ENCODE measurements at regions not wholly inside any gene's neighbourhood (a gene's known extent, or its start where the extent isn't known, plus 50 kb on each side); places are given as distances from the start of the nearest gene placed in this dataset.

DNA sequence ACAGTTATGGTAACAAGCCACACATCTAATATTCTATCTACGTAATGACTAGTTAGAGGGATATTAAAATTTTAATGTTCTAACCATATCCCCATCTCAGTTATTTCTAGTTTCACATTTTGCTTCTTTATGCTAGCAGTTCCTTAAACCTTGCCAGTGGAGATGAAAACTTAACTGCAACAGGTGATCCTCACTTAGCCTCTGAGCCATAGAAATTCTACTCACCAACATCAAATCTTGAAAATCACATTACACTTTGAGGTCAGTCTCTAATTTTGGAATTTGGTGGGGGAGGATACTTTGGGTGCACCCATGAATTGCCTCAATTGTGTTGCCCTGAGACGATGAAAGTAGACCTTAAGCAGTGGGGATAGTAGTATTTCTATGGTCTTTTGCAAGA lies 256.4 kb downstream of the GATA3 start:
- Histone ChIP-seq H3K79me2 (no peaks in the 10 kb centered on the region), H3K27me3 (peaks cover 3% of the 10 kb centered on the region), H4K20me1 (ENCODE audit: insufficient read depth, poor library complexity, severe bottlenecking) (no peaks in the 10 kb centered on the region), H3K4me2 (no peak overlapping the region), H2AFZ (no peak overlapping the region), H3K4me3 (no peak overlapping the region), H3K9me3 (ENCODE audit: low read depth) (no peaks in the 10 kb centered on the region), H3K27ac (no peak overlapping the region), H3K36me3 (replicated peaks; ENCODE audit: insufficient read depth, low read depth) (no peaks in the 10 kb centered on the region), H3K9me2 (replicated peaks; ENCODE audit: insufficient read depth) (no peaks in the 10 kb centered on the region), H3K4me1 (ENCODE audit: insufficient read depth) (peaks cover 2% of the 10 kb centered on the region)
- 50% methylated on average over 2 of the region's 2 CpGs for WGBS (ENCODE audit: low lambda C conversion rate, missing lambda C conversion rate)
- no peak for TF ChIP-seq EZH2phosphoT487 (IDR thresholded peaks at IDR 0.05; ENCODE audit: low read depth, severe bottlenecking, unreplicated experiment)
- TF ChIP-seq EZH2 (IDR thresholded peaks at IDR 0.05; ENCODE audit: borderline replicate concordance): no peak
- no peak for TF ChIP-seq CTCF (IDR thresholded peaks at IDR 0.05; ENCODE audit: poor library complexity)
- DNase-seq (ENCODE audit: low spot score): no peak

DNA sequence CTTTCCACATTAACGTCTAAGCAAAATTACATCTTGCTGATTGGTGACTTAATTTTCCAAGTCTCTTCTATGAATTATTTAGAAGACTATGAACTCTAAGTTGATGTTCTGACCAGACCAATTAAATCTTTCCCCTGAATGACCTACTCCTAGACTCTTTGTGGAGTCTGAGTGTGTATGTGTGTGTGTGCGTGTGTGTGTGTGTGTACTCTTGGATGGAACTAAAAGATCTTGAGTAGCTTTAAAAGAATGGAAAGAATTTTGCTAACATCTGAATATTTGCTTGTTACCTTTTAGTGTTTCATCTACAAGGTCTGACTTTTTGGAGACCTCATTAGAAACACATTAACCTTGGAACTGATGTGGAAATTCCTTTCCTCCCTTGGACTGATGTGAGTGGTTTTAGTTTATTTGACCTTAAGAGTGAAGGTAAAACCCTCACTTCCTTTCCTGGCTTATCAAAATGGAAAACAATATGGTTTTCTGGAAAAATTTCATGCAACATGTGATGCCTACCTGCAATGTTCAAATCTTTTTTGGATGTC lies 257.1 kb downstream of the GATA3 start:
- no peaks in the 10 kb centered on the region for H3K9me3 ChIP-seq (ENCODE audit: low read depth)
- 77% methylated on average over 2 of the region's 2 CpGs for WGBS (ENCODE audit: low lambda C conversion rate, missing lambda C conversion rate)
- H3K4me3 ChIP-seq: no peak overlapping the region
- TF ChIP-seq CTCF (IDR thresholded peaks at IDR 0.05; ENCODE audit: poor library complexity): no peak
- no peak for TF ChIP-seq EZH2phosphoT487 (IDR thresholded peaks at IDR 0.05; ENCODE audit: low read depth, severe bottlenecking, unreplicated experiment)
- no peak for TF ChIP-seq EZH2 (IDR thresholded peaks at IDR 0.05; ENCODE audit: borderline replicate concordance)
- peaks cover 2% of the 10 kb centered on the region for H3K4me1 ChIP-seq (ENCODE audit: insufficient read depth)
- no peaks in the 10 kb centered on the region for H3K9me2 ChIP-seq (replicated peaks; ENCODE audit: insufficient read depth)
- H3K27me3 ChIP-seq: no peaks in the 10 kb centered on the region
- no peaks in the 10 kb centered on the region for H3K79me2 ChIP-seq
- no peaks in the 10 kb centered on the region for H3K36me3 ChIP-seq (replicated peaks; ENCODE audit: insufficient read depth, low read depth)
- H3K27ac ChIP-seq: no peak overlapping the region
- H3K4me2 ChIP-seq: no peak overlapping the region
- no peaks in the 10 kb centered on the region for H4K20me1 ChIP-seq (ENCODE audit: insufficient read depth, poor library complexity, severe bottlenecking)
- H2AFZ ChIP-seq: no peak overlapping the region
- DNase-seq (ENCODE audit: low spot score): no peak

DNA sequence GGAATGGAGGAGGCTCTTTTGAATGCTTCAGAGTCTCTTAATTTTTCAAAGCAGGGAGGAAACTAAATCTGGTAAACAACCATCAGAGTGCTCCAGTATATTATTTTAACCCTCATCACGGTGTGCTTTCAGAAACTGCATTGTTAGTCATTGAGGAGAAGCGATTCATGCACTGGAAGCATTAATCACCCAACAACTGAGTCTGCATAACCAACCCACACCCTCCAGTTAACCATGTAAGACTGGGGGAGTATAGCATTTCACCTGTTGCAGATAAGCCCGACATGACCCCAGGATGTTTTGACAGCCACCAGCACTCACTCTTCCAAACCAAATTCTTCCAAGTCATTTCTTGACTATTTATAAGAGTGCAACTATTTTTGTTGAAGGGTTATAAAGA lies 257.6 kb downstream of the GATA3 start:
- H3K4me2 ChIP-seq: no peak overlapping the region
- TF ChIP-seq EZH2phosphoT487 (IDR thresholded peaks at IDR 0.05; ENCODE audit: low read depth, severe bottlenecking, unreplicated experiment) (no peak), CTCF (IDR thresholded peaks at IDR 0.05; ENCODE audit: poor library complexity) (no peak), EZH2 (IDR thresholded peaks at IDR 0.05; ENCODE audit: borderline replicate concordance) (no peak)
- H3K79me2 ChIP-seq: no peaks in the 10 kb centered on the region
- no peaks in the 10 kb centered on the region for H3K9me2 ChIP-seq (replicated peaks; ENCODE audit: insufficient read depth)
- H3K27me3 ChIP-seq: no peaks in the 10 kb centered on the region
- no peak overlapping the region for H3K4me3 ChIP-seq
- H3K27ac ChIP-seq: no peak overlapping the region
- no peaks in the 10 kb centered on the region for H4K20me1 ChIP-seq (ENCODE audit: insufficient read depth, poor library complexity, severe bottlenecking)
- no peak for DNase-seq (ENCODE audit: low spot score)
- H2AFZ ChIP-seq: no peak overlapping the region
- WGBS (ENCODE audit: low lambda C conversion rate, missing lambda C conversion rate): 75% methylated on average over 3 of the region's 3 CpGs
- no peaks in the 10 kb centered on the region for H3K36me3 ChIP-seq (replicated peaks; ENCODE audit: insufficient read depth, low read depth)
- no peaks in the 10 kb centered on the region for H3K9me3 ChIP-seq (ENCODE audit: low read depth)
- peaks cover 2% of the 10 kb centered on the region for H3K4me1 ChIP-seq (ENCODE audit: insufficient read depth)

DNA sequence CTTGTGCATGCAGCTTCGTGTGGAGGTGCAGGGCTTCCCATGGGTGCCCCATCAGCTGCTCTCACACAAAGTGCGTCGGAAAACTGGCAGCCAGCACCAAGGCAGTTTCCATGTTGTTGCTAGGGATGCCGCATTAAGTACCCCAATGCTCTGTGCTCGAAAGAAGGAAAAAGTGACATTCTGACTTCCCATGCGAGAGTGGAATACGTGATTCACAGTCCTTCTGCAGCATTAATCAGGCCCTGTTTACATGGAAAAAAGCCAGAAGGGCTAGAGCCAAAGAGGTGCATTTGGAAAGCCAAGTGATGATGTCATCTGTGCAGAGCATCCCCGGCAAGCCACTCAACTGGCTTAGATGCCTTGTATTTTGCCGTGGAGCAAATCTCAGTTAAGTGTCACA lies 258.3 kb downstream of the GATA3 start:
- Histone ChIP-seq H3K9me3 (ENCODE audit: low read depth) (no peaks in the 10 kb centered on the region), H3K9me2 (replicated peaks; ENCODE audit: insufficient read depth) (no peaks in the 10 kb centered on the region), H3K4me1 (ENCODE audit: insufficient read depth) (peaks cover 2% of the 10 kb centered on the region), H3K4me3 (no peak overlapping the region), H4K20me1 (ENCODE audit: insufficient read depth, poor library complexity, severe bottlenecking) (no peaks in the 10 kb centered on the region), H2AFZ (no peak overlapping the region), H3K4me2 (no peak overlapping the region), H3K79me2 (no peaks in the 10 kb centered on the region), H3K36me3 (replicated peaks; ENCODE audit: insufficient read depth, low read depth) (no peaks in the 10 kb centered on the region), H3K27ac (no peak overlapping the region), H3K27me3 (no peaks in the 10 kb centered on the region)
- no peak for TF ChIP-seq CTCF (IDR thresholded peaks at IDR 0.05; ENCODE audit: poor library complexity)
- TF ChIP-seq EZH2phosphoT487 (IDR thresholded peaks at IDR 0.05; ENCODE audit: low read depth, severe bottlenecking, unreplicated experiment): no peak
- TF ChIP-seq EZH2 (IDR thresholded peaks at IDR 0.05; ENCODE audit: borderline replicate concordance): no peak
- 55% methylated on average over 9 of the region's 9 CpGs for WGBS (ENCODE audit: low lambda C conversion rate, missing lambda C conversion rate)
- peak; percentile 51 for DNase-seq (ENCODE audit: low spot score)
